ENCODE measurements at regions not wholly inside any gene's neighbourhood (a gene's known extent, or its start where the extent isn't known, plus 50 kb on each side); places are given as distances from the start of the nearest gene placed in this dataset.

GRCh38 chr19:32012886-32013631 is 332.4 kb upstream of the ZNF507 start:
- DNase-seq: no peak

- DNase-seq: no peak
These were observed 328.0 kb upstream of the ZNF507 start for GRCh38 chr19:32017176-32017953.

GRCh38 chr19:32018014-32018413 is 327.4 kb upstream of the ZNF507 start:
- DNase-seq: no peak

GRCh38 chr19:32020538-32020937 is 324.9 kb upstream of the ZNF507 start:
- no peak for DNase-seq

GRCh38 chr19:32022044-32022640 is 323.3 kb upstream of the ZNF507 start:
- no peak for DNase-seq

GRCh38 chr19:32022731-32023563 is 322.5 kb upstream of the ZNF507 start:
- DNase-seq: no peak

- no peak for DNase-seq
These were observed 321.9 kb upstream of the ZNF507 start for GRCh38 chr19:32023564-32023832.

- DNase-seq: no peak
These were observed 316.2 kb upstream of the ZNF507 start for GRCh38 chr19:32029235-32029634.

- no peak for DNase-seq
These were observed 312.8 kb upstream of the ZNF507 start for GRCh38 chr19:32032561-32032960.

GRCh38 chr19:32035626-32036025 is 309.8 kb upstream of the ZNF507 start:
- no peak for DNase-seq

- no peak for DNase-seq
These were observed 307.1 kb upstream of the ZNF507 start for GRCh38 chr19:32038021-32038920.

GRCh38 chr19:32038961-32039360 is 306.4 kb upstream of the ZNF507 start:
- DNase-seq: no peak

GRCh38 chr19:32039440-32039839 is 306.0 kb upstream of the ZNF507 start:
- no peak for DNase-seq

GRCh38 chr19:32040236-32040635 is 305.2 kb upstream of the ZNF507 start:
- DNase-seq: no peak

- no peak for DNase-seq
These were observed 303.6 kb upstream of the ZNF507 start for GRCh38 chr19:32041681-32042292.

- DNase-seq: no peak
These were observed 297.6 kb upstream of the ZNF507 start for GRCh38 chr19:32047788-32048187.

GRCh38 chr19:32053376-32053775 is 292.0 kb upstream of the ZNF507 start:
- DNase-seq: no peak

GRCh38 chr19:32053861-32054260 is 291.5 kb upstream of the ZNF507 start:
- no peak for DNase-seq

- no peak for DNase-seq
These were observed 287.3 kb upstream of the ZNF507 start for GRCh38 chr19:32058131-32058530.

GRCh38 chr19:32061315-32061714 is 284.1 kb upstream of the ZNF507 start:
- DNase-seq: no peak

- DNase-seq: no peak
These were observed 281.8 kb upstream of the ZNF507 start for GRCh38 chr19:32063601-32064000.

- no peak for DNase-seq
These were observed 279.4 kb upstream of the ZNF507 start for GRCh38 chr19:32066056-32066455.

All from activated CD8-positive, alpha-beta memory T cell treated with anti-CD3 and anti-CD28 coated beads for 24 hours (primary cell).